ENCODE measurements at regions not wholly inside any gene's neighbourhood (a gene's known extent, or its start where the extent isn't known, plus 50 kb on each side); places are given as distances from the start of the nearest gene placed in this dataset.

- no peaks in the 10 kb centered on the region for H3K4me1 ChIP-seq
- TF ChIP-seq POLR2A (IDR thresholded peaks at IDR 0.05) = no peak
- no peak for TF ChIP-seq CTCF (IDR thresholded peaks at IDR 0.05)
- no peak for TF ChIP-seq POLR2AphosphoS5 (IDR thresholded peaks at IDR 0.05)
- intact Hi-C loops (cut with DNase I; ENCODE audit: low total_unique reads) = no loop called here
These were observed 59.2 kb upstream of the CLPB start for GRCh38 chr11:72493426-72494108.

GRCh38 chr11:72491001-72491400 lies 56.7 kb upstream of the CLPB start:
- no peaks in the 10 kb centered on the region for H3K9me3 ChIP-seq
- H3K4me1 ChIP-seq = no peaks in the 10 kb centered on the region
- no peak for TF ChIP-seq POLR2A (IDR thresholded peaks at IDR 0.05)
- TF ChIP-seq CTCF (IDR thresholded peaks at IDR 0.05) = no peak
- TF ChIP-seq POLR2AphosphoS5 (IDR thresholded peaks at IDR 0.05) = no peak
- intact Hi-C loops (cut with DNase I; ENCODE audit: low total_unique reads) = no loop called here
- H3K27ac ChIP-seq = no peak overlapping the region
- H3K27me3 ChIP-seq = no peaks in the 10 kb centered on the region
- H3K4me3 ChIP-seq = no peak overlapping the region
- H3K36me3 ChIP-seq = no peaks in the 10 kb centered on the region
- no peak for DNase-seq (ENCODE audit: low spot score in 2 of 2)

More at GRCh38 chr11:72493426-72494108, 59.2 kb upstream of the CLPB start:
- H3K4me3 ChIP-seq = no peak overlapping the region
- H3K27me3 ChIP-seq = no peaks in the 10 kb centered on the region
- H3K36me3 ChIP-seq = no peaks in the 10 kb centered on the region
- no peak for DNase-seq (ENCODE audit: low spot score in 2 of 2)
- H3K9me3 ChIP-seq = no peaks in the 10 kb centered on the region
- no peak overlapping the region for H3K27ac ChIP-seq
